C4-2B (cell line): ENCODE measurements at regions not wholly inside any gene's neighbourhood (a gene's known extent, or its start where the extent isn't known, plus 50 kb on each side); places are given as distances from the start of the nearest gene placed in this dataset.

Source experiments
- CTCF ChIP-seq: fragments of 450-650 bp; conservative IDR thresholded peaks from 2 replicates; pipeline ENCODE4 v1.5.1; 2017; ENCODE audit warnings: mild to moderate bottlenecking
- ZFX ChIP-seq: fragments of 450-650 bp; IDR thresholded peaks from 2 replicates; pipeline ENCODE4 v1.6.1; 2017

GRCh38 chr5:82389347-82389746 lies 111.2 kb upstream of the RPS23 start:
- no peak for TF ChIP-seq CTCF
- no peak for TF ChIP-seq ZFX
